ENCODE measurements at regions not wholly inside any gene's neighbourhood (a gene's known extent, or its start where the extent isn't known, plus 50 kb on each side); places are given as distances from the start of the nearest gene placed in this dataset.
A peak's percentile ranks its signal among the peaks of the same experiment; 100 is the strongest.

- Mint-ChIP-seq H3K27ac (no peak overlapping the region), H3K4me3 (no peak overlapping the region), H3K4me1 (no peaks in the 10 kb centered on the region), H3K9me3 (no peaks in the 10 kb centered on the region), H3K27me3 (ENCODE audit: insufficient read depth, low read depth) (no peaks in the 10 kb centered on the region), H3K36me3 (no peaks in the 10 kb centered on the region)
- no peaks in the 10 kb centered on the region for H3F3A ChIP-seq (ENCODE audit: low read depth)
- no peak for TF ChIP-seq EZH2phosphoT487 (IDR thresholded peaks at IDR 0.05)
- no peaks in the 10 kb centered on the region for H3K4me1 ChIP-seq
- H3K27ac ChIP-seq = no peak overlapping the region
- no peak for DNase-seq (ENCODE audit: low spot score)
- H3K4me2 ChIP-seq = no peak overlapping the region
- no peaks in the 10 kb centered on the region for H4K20me1 ChIP-seq (ENCODE audit: low read depth)
- H3K36me3 ChIP-seq = no peaks in the 10 kb centered on the region
- H3K9ac ChIP-seq = no peak overlapping the region
- no peak overlapping the region for H2AFZ ChIP-seq (replicated peaks)
- H3K27me3 ChIP-seq = no peaks in the 10 kb centered on the region
- H3K4me3 ChIP-seq = no peak overlapping the region
- no peaks in the 10 kb centered on the region for H3K79me2 ChIP-seq (ENCODE audit: low read depth)
- no peaks in the 10 kb centered on the region for H3K9me3 ChIP-seq (ENCODE audit: low read depth)
Observed at GRCh38 chr7:115462301-115463015, 540.6 kb downstream of the MDFIC start.

- DNase-seq (ENCODE audit: low spot score) = no peak
- H3K27me3 Mint-ChIP-seq (ENCODE audit: insufficient read depth, low read depth) = no peaks in the 10 kb centered on the region
- H3K9ac ChIP-seq = no peak overlapping the region
- no peak overlapping the region for H3K27ac ChIP-seq
- no peaks in the 10 kb centered on the region for H3K4me1 ChIP-seq
- no peaks in the 10 kb centered on the region for H3K79me2 ChIP-seq (ENCODE audit: low read depth)
- no peaks in the 10 kb centered on the region for H3K36me3 ChIP-seq
- H4K20me1 ChIP-seq (ENCODE audit: low read depth) = no peaks in the 10 kb centered on the region
- H2AFZ ChIP-seq (replicated peaks) = no peak overlapping the region
- no peaks in the 10 kb centered on the region for H3K9me3 ChIP-seq (ENCODE audit: low read depth)
- no peaks in the 10 kb centered on the region for H3K4me1 Mint-ChIP-seq
- no peak overlapping the region for H3K4me3 ChIP-seq
- no peaks in the 10 kb centered on the region for H3K27me3 ChIP-seq
- peak; percentile 17 for TF ChIP-seq CTCF (IDR thresholded peaks at IDR 0.05)
- TF ChIP-seq EZH2phosphoT487 (IDR thresholded peaks at IDR 0.05) = no peak
- TF ChIP-seq EZH2 (IDR thresholded peaks at IDR 0.05) = no peak
- H3K4me2 ChIP-seq = no peak overlapping the region
- H3K36me3 Mint-ChIP-seq = no peaks in the 10 kb centered on the region
- no peak overlapping the region for H3K27ac Mint-ChIP-seq
- H3F3A ChIP-seq (ENCODE audit: low read depth) = no peaks in the 10 kb centered on the region
- H3K4me3 Mint-ChIP-seq = no peak overlapping the region
- no peaks in the 10 kb centered on the region for H3K9me3 Mint-ChIP-seq
Observed at GRCh38 chr7:115449689-115450088, 527.8 kb downstream of the MDFIC start.

- no peak overlapping the region for H3K4me3 ChIP-seq
- no peaks in the 10 kb centered on the region for H3K9me3 Mint-ChIP-seq
- H3K9ac ChIP-seq = no peak overlapping the region
- H3K36me3 Mint-ChIP-seq = no peaks in the 10 kb centered on the region
- H3K27me3 Mint-ChIP-seq (ENCODE audit: insufficient read depth, low read depth) = no peaks in the 10 kb centered on the region
- no peaks in the 10 kb centered on the region for H3K9me3 ChIP-seq (ENCODE audit: low read depth)
- no peaks in the 10 kb centered on the region for H3K4me1 ChIP-seq
- H3K79me2 ChIP-seq (ENCODE audit: low read depth) = no peaks in the 10 kb centered on the region
- TF ChIP-seq EZH2phosphoT487 (IDR thresholded peaks at IDR 0.05) = no peak
- TF ChIP-seq CTCF (IDR thresholded peaks at IDR 0.05) = no peak
- no peak for TF ChIP-seq EZH2 (IDR thresholded peaks at IDR 0.05)
- no peak overlapping the region for H2AFZ ChIP-seq (replicated peaks)
- no peak overlapping the region for H3K4me3 Mint-ChIP-seq
- H3K27ac ChIP-seq = no peak overlapping the region
- H3K27ac Mint-ChIP-seq = no peak overlapping the region
- H3K4me1 Mint-ChIP-seq = no peaks in the 10 kb centered on the region
- no peaks in the 10 kb centered on the region for H3K27me3 ChIP-seq
- no peak overlapping the region for H3K4me2 ChIP-seq
- H3K36me3 ChIP-seq = no peaks in the 10 kb centered on the region
- H3F3A ChIP-seq (ENCODE audit: low read depth) = no peaks in the 10 kb centered on the region
- no peak for DNase-seq (ENCODE audit: low spot score)
- H4K20me1 ChIP-seq (ENCODE audit: low read depth) = no peaks in the 10 kb centered on the region
Observed at GRCh38 chr7:115447495-115447894, 525.6 kb downstream of the MDFIC start.

GRCh38 chr7:115441033-115441432 is 519.1 kb downstream of the MDFIC start:
- no peak for TF ChIP-seq EZH2phosphoT487 (IDR thresholded peaks at IDR 0.05)
- TF ChIP-seq CTCF (IDR thresholded peaks at IDR 0.05) = no peak
- TF ChIP-seq EZH2 (IDR thresholded peaks at IDR 0.05) = no peak
- no peaks in the 10 kb centered on the region for H3K4me1 ChIP-seq
- H3K4me3 Mint-ChIP-seq = no peak overlapping the region
- no peaks in the 10 kb centered on the region for H3K9me3 ChIP-seq (ENCODE audit: low read depth)
- no peak overlapping the region for H3K4me3 ChIP-seq
- no peak for DNase-seq (ENCODE audit: low spot score)
- no peaks in the 10 kb centered on the region for H3F3A ChIP-seq (ENCODE audit: low read depth)
- no peak overlapping the region for H3K9ac ChIP-seq
- H3K79me2 ChIP-seq (ENCODE audit: low read depth) = no peaks in the 10 kb centered on the region
- no peaks in the 10 kb centered on the region for H3K27me3 Mint-ChIP-seq (ENCODE audit: insufficient read depth, low read depth)
- no peaks in the 10 kb centered on the region for H3K27me3 ChIP-seq
- no peak overlapping the region for H2AFZ ChIP-seq (replicated peaks)
- no peak overlapping the region for H3K27ac Mint-ChIP-seq
- H3K9me3 Mint-ChIP-seq = no peaks in the 10 kb centered on the region
- no peak overlapping the region for H3K27ac ChIP-seq
- no peaks in the 10 kb centered on the region for H4K20me1 ChIP-seq (ENCODE audit: low read depth)
- no peak overlapping the region for H3K4me2 ChIP-seq
- no peaks in the 10 kb centered on the region for H3K4me1 Mint-ChIP-seq
- H3K36me3 ChIP-seq = no peaks in the 10 kb centered on the region
- H3K36me3 Mint-ChIP-seq = no peaks in the 10 kb centered on the region
